HG02840 (cell line): ENCODE measurements at regions not wholly inside any gene's neighbourhood (a gene's known extent, or its start where the extent isn't known, plus 50 kb on each side); places are given as distances from the start of the nearest gene placed in this dataset.

Source experiments
- ATAC-seq: cut with Tn5 transposase; IDR thresholded peaks from one replicate; pipeline ENCODE4 v1.9.1; 2021; ENCODE audit warnings: mild to moderate bottlenecking, moderate library complexity, moderate number of reproducible peaks; ENCODE audit not compliant: unreplicated experiment, low FRiP score

DNA sequence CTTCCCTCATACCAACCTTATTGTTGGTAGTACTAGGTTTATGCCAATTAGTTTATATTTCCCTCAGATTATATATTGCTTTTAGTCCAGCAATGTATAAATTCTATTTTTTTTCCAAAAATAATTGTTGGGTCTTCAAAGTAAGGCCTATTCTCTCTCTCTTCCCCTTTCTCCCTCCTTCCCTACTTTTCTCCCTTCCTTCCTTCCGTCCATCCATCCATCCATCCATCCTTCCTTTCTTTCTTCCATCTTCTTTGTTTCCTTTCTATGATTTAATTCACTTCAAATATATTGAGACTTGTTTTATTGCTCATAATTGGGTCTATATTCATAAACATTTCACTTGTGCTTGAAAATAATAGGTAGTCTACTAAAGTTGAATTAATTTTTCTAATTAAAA, 1259.2 kb downstream of the FSCB start:
- no peak for ATAC-seq

DNA sequence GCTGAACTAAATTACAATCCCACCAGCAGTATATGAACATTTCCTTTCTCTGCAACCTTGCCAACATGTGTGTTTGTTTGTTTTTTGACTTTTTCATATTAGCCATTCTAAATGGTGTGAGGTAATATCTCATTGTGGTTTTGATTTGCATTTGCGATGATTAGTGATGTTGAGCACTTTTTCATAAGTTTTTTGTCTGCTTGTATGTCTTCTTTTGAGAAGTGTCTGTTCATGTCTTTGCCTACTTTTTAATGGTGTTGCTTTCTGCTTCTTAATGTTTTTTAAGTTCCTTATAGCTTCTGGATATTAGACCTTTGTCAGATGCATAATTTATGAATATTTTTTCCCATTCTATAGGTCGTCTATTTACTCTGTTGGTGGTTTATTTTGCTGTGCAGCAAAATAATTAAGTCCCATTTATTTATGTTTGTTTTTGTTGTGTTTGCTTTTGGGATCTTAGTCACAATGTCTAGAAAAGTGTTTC, 1262.9 kb downstream of the FSCB start:
- ATAC-seq: no peak

DNA sequence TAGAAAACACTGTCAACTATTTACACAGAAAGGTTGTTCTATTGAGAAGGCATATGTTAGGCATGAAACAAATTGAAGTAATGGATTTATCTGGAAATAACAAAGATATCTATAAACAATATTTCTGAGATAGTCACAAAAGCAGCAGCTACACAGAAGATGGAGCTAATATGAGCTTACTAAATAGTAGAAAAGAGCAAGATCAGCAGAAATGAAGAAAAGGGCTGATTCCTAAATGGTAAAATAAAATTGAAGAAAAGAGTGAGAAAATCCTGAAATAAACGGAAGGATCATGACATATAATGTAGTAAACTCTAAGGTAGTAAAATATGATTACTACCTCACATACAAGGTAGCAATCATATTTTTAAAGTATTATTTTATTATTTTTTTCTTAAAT, 1263.9 kb downstream of the FSCB start:
- no peak for ATAC-seq

DNA sequence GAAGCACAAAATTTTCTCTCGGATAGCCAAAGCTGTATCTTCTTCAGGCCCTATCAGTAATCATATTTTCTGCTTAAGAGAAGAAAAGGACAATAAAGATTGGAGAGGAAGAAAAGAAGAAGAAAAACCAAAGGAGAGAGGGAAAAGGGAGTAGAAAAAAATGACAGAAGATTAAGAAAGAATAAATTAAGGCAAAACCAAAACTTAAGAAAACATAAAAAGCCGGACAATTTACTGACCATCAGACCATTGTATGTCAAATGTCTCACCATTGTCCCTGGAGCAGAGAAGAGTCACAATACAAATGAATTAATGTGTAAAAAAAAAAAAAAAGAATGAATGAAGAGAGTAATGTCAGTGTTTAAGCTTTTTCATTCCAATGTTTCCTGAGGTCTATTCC, 1274.8 kb downstream of the FSCB start:
- ATAC-seq: no peak

DNA sequence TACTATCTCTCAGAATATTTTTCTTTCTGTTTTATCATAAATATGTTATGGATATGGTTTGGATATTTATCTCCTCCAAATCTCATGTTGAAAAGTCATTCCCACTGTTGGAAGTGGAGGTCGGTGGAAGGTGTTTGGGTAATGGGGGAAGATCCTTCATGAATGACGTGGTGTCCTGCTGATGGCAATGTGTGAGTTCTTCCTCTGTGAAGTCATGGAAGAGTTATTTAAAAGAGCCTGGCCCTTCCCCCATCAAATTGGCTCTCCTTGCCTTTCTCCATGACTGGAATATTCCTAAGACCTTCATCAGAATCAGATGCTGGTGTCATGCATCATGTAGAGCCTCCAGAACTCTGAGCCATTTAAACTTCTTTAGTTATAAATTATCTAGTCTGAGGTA, 1291.6 kb downstream of the FSCB start:
- ATAC-seq: no peak

DNA sequence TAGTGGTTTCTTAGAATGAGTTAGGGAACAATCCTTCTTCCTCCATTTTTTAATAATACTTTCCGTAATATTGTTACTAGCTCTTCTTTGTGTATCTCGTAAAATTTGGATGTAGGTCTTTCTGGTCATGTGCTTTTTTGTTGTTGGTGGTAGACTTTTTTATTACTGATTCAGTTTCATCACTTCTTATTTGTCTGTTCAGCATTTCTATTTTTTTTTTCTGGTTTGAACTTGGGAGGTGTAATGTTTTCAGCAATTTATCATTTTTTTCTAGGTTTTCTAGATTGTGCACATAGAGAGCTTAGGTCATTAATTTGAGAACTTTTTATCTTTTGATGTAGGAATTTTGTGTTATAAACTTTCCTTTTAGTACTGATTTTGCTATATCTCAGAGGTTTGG, 1299.9 kb downstream of the FSCB start:
- ATAC-seq: no peak

DNA sequence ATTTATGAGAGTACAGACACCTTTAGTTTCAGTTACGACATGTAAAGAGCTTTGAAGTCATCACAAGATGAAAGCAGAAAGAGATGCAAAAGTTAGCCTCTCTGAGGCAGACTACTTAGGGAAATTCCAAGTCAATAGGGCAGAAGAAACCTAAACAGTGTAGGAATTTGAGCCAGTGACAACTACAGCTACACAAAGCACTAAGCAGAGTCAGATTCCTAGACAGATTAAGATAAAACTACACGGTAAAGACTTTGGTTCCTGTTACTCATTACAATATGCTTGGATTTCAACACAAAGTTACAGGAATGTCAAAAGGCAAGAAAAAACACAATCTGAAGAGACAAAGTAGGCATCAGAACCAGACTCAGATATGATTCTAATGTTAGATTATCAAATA, 1302.3 kb downstream of the FSCB start:
- ATAC-seq: no peak

DNA sequence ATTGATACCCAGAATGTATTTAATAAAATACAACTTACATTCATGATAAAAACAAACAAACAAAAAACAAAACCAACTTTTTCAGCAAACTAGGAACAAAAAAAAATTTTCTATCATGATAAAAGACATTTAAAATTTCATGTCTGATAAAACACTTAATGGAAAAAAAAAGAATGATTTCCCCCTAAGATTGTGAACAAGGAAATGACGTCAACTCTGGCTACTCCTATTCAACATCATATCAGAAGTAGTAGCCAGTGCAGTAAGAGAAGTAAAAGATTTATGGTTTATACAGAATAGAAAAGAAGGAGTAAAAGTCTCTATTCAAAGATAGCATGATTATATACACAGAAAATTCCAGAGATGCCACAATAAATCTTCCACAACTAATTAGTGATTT, 1306.6 kb downstream of the FSCB start:
- ATAC-seq: no peak

DNA sequence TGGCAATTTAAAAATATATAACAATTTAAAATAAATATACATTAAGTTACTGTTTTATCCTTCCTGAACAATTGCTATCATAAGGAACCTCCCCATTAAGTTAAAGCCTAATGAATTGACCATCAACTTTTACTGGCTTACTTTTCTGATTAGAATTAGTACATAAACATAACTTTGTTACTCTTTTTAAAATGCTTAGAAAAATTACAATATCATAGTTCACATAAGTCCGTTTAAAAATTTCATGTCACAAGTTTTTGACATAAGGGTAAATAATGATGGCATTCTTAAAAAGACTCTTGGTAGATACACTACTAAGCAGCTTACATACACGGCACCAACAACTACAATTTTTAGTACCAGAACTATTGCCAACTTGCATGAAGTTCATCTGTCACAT, 1308.6 kb downstream of the FSCB start:
- no peak for ATAC-seq

DNA sequence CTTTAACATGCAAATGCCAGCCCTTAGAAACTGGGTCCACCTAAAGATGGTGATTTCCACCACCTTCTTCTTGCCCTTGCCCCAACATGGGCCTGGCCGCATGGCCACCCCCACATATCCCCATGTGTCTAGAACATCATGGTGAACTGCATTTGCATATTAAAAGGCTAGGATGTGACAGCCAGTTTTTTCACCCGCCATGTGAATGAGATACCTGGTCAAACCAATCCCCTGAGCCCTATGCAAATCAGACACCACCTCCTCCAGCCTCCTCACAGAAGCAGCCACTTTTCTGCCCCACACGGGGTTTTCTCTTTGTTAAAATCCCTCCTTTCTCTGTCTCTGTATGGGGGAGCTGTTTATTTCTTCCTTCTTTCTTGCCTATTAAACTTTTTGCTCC, 1322.5 kb downstream of the FSCB start:
- no peak for ATAC-seq

DNA sequence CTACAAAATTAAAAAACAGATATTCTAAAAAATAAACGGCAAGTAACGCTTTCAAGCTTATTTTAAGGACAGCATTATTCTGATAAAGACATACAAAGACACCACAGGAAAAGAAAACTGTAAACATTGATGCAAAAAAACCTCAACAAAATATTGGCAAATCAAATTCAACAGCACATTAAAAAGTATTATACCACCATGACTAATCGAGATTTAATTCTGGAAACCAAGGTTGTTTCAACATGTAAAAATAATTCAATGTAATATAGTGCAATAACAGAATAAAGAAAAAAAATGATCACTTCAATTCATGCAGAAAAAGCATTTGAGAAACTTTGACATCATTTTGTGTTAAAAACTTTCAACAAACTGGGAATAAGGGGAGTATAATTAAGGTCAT, 1323.2 kb downstream of the FSCB start:
- ATAC-seq: no peak

DNA sequence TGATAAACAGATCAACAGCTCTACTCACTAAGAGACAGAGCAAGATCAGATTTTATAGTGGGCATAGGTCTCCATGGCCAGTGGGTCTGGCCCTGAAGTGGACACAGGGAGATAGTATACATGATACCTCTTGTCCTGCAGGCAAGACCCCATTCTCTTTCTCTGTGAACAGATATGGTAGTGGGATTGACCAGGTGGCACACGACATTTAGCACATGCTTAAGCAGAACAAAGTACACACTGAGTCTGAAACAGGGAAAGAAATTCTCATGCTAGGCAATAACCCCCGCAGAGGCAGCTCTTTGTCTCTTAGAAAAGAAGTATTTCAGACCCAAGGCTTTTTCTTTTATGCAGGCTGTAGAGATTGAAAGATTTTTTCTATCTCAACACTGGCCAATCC, 1331.2 kb downstream of the FSCB start:
- ATAC-seq: no peak

DNA sequence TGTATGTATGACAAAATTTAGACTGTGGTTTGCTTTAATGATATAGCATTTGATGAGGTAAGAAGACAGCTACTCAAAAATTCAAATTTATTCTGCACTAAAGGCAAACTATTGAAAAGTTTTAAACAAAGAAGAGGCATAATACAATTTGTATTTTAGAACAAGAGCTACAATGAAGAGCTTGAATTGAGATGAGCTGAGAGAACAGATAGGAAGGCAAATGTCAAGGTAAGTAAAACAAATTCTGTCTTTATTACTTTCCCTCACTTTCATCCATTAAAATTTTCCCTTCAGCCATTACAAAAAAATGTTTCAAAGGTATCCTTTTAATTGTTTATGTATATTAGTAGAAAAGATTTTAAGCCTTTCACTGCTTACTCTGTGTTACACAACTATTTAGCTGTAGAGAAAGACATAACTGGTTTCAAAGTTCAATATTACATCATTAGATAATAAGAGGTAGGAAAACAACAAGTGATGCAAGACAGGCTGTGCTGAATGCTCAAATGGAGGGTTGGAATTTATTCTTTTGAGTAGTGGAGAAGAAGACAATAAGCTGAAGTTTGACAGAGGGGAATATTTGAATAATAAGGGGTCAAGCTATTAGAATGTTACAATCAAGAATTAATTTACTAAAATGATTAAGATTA, 1334.1 kb downstream of the FSCB start:
- no peak for ATAC-seq

DNA sequence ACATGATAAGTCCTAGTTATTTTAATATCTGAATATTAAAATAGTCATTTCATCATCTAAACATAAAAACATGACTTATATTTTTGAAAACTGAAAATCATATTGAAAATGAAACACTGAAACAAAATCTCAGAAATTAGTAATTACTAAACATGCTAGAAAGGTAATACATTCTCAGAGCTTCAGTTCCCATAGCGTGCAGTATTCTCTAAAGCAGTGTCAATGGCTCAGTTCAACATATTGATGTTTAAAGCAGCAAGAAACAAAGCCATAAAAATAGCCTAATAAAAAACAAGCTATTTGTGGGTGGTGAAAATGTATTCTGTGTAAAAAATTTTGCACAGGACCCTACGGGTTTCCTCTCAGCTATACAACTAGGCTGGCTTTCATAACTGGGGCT, 1337.4 kb downstream of the FSCB start:
- ATAC-seq: peak; percentile 50

DNA sequence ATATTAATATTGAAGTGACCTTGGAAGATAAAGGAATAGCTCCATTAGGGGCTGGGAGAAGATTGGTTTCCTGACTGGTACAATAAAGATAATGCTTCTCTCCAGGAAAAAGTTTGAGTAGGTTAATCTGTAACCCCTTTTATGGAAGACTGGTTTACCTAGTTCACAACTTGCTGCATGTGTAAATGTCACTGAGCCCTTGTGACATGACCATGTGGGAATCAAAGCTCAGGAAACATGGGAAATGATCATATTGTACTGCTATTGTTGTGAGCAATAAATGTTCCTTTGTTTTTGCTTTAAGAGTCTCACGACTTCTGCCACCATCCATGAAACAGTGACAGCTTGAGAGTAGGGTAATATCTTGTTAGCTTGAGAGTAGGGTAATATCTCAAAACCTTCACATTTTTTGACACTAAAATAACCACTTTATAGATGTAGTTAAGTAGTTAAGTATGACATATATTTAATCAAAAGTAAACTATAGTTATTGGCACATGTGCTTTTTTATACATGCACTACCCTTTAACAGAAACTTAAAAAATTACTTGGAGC, 1338.6 kb downstream of the FSCB start:
- no peak for ATAC-seq

DNA sequence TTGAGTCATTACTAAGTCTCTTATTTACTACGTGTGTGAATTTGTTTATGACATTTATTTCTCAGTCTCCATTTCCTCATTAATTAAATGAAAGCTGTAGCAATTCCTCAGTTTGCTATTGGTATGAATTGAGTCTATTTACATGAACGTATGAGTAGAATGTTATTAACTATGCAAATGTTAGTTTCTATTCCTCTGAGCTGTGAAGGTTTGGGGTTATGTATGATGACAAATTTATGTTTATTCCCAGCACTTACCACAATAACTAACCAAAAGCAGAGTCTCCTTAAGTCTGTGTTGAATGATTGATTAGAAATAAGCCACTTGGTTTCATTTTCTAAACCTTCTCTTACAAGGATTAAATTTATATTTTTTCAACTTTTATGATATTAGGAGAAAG, 1340.9 kb downstream of the FSCB start:
- no peak for ATAC-seq

DNA sequence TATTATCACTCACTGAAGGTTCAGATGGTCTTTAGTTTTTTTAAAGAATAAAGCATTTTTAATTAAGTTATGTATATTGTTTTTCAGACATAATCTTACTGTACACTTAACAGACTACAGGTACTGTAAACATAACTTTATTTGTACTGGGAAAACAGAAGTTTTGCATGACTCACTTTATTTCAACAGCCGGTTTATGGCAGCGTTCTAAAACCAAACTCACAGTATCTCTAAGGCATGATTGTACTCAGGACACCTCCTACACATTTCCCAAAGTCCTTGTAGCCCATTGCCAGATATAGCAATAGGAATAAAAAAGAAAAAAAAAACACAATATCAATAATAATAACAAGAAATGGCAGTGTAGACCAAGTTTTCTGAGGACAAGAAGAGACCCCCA, 1341.4 kb downstream of the FSCB start:
- ATAC-seq: no peak

DNA sequence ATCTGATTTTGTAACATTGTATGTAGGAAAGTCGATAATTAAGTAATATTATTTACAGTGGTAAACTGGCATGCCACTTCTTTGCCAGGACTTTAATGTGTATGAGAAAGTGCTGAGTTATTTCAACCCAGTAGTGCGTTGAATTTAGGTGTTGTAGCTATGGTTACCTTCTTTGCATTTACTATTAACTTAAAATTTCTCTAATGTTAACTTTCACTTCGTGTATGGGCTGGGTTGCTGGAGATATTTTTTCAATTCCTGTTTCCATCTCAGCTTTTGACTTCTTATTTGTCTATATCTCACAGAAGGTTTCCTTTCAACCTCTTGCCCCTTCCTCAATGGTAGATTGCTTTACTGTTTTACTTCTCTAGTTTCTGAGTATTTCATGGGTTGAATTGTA, 1345.6 kb downstream of the FSCB start:
- ATAC-seq: no peak

DNA sequence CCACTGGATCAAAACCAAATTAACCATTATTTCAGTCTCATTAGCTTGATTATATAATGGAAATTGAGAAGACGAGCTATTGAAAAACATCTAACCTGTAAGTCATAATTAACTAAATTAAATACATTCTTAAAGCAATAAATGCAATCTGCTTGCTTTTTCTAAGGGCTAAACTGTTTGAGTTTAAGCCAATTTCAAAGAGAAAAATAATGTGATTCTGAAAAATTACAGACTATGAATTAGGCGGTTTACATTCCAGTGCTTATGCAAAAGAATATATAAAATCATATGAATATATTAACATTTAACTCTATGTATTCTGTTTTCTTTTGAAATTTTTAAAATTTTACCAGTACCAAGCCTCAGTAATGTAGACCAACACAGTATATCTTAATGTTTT, 1349.4 kb downstream of the FSCB start:
- ATAC-seq: no peak

DNA sequence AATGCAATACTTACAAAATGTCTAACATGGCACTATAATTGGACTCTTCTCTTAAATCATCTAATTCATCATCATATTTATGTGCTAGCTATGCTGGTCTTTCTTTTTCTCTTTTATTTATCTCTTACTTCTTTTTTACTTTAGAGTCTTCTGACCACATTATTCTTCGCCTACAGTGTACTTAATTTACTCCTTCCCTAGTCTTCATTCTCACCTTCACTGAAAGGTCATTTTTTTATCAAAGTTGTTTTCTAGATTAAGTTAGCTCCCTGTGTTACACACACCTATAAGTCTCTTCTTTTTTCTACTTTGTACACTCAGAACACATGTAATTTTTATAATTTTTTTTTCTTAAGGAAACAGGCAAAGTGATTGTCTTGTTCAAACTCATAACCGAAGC, 1351.2 kb downstream of the FSCB start:
- ATAC-seq: no peak

DNA sequence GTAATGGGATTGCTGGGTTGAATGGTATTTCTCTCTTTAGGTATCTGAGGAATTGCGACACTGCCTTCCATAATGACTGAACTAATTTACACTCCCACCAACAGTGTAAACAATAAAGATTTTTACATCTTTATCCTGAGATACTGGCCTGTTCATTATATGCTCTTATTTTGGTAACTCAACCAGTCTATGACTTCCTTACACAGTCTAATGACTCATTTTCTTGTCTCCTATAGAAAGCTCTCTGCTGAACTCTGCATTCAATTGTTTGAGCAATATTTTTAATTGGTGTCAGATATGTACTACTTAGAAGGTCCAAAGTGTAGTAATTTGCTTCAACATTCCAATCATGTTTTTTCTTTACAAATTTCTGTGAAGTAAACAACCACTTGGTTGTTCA, 1351.8 kb downstream of the FSCB start:
- ATAC-seq: no peak

DNA sequence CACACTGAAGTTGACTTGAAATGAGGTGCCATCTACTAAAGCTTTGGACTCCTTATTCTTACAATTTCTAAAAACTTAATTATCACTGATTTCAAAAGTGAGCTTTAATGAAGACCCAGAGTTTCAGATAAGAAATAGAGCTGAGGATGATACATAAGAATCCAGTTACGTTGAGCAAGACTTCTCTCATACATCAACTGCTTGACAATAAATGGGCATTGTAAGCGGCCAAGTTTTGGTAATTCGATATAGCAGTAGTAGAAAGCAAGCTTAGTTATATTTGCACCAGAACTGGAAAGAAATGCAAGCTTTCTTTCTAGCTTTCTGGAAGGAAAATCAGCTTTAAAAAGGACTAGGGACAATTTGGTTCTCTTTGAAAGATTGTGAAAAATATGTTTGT, 1359.6 kb downstream of the FSCB start:
- ATAC-seq: no peak

DNA sequence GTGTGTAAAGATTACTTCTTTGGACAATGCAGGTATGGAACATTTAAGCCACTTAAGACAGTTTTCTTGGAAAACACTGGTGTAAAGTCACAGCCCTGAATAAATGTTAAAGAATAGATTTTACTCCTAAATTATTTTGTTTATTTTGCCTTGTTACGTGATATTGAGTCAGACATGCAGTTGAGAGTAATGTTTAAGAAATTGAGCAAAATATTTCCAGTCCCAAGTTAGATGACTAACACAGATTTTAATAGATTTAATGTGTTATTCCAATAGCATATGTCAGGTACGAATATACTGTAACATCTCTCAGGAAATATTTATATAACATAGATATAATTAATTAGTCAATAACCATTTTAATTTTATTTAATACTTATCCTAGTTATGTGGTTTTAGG, 1361.7 kb downstream of the FSCB start:
- no peak for ATAC-seq
